ENCODE measurements at regions not wholly inside any gene's neighbourhood (a gene's known extent, or its start where the extent isn't known, plus 50 kb on each side); places are given as distances from the start of the nearest gene placed in this dataset.

GRCh38 chr6:168867247-168868102, 386.2 kb downstream of the THBS2 start:
- TF ChIP-seq CTCF (IDR thresholded peaks at IDR 0.05) (no peak), POLR2A (IDR thresholded peaks at IDR 0.05) (no peak)

All from stomach (tissue), 4 donors.